ENCODE measurements at regions not wholly inside any gene's neighbourhood (a gene's known extent, or its start where the extent isn't known, plus 50 kb on each side); places are given as distances from the start of the nearest gene placed in this dataset.

DNA sequence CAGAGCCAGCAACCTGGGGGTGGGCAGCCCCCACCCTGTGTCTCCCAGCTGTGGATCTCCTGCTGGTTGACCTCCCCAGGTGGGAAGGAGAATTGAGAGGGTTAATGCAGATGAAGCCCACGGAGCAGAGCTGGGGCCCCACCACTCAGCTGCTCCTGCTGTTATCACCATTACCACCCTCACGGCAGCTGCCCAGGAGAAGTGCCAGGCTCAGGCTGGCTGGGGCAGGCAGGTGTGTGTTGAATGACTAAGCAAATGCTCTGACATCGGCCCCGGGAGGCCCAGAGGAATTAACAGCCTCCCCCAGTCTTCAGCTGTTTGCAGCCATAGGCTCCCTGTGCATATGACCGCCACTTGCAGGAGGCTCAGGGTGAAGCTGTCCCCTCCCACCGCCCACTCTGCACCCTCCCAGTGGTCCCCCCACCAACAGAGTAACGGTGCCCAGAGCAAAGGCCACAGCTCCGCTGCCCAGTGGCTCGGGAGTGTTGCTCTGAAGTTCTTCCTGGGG lies 133.8 kb downstream of the CPZ start:
- Histone ChIP-seq H3K36me3 (ENCODE audit: control insufficient read depth, insufficient read depth, low read length) (no peaks in the 10 kb centered on the region), H3K27me3 (ENCODE audit: control insufficient read depth, insufficient read depth, low read length) (no peaks in the 10 kb centered on the region), H3K4me3 (ENCODE audit: low read depth, low read length) (no peak overlapping the region)
- TF ChIP-seq, protein P1, sequence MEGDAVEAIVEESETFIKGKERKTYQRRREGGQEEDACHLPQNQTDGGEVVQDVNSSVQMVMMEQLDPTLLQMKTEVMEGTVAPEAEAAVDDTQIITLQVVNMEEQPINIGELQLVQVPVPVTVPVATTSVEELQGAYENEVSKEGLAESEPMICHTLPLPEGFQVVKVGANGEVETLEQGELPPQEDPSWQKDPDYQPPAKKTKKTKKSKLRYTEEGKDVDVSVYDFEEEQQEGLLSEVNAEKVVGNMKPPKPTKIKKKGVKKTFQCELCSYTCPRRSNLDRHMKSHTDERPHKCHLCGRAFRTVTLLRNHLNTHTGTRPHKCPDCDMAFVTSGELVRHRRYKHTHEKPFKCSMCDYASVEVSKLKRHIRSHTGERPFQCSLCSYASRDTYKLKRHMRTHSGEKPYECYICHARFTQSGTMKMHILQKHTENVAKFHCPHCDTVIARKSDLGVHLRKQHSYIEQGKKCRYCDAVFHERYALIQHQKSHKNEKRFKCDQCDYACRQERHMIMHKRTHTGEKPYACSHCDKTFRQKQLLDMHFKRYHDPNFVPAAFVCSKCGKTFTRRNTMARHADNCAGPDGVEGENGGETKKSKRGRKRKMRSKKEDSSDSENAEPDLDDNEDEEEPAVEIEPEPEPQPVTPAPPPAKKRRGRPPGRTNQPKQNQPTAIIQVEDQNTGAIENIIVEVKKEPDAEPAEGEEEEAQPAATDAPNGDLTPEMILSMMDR (IDR thresholded peaks at IDR 0.05; ENCODE audit: insufficient read depth, low read length, severe bottlenecking), result no peak
- no peak for DNase-seq (ENCODE audit: low read depth)
- no peak for FAIRE-seq

DNA sequence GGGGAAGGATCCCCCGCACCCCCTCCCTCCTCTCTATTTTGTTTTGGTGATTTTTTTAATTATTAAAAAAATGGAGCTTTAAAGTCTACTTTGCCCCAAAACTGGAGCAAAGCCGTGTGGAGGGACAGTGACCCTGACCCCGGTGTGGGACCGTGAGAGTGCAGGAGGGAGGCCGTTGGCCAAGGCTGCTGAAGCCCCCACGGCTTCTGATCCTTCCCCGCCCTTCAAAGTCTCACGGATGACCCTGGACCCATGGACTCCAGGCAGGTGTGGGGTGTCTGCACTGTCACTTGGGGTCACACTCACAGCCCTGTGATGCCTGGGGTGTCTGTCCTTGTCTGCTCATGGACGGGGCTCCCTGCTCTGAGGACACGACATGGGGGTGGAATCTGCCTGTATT lies 133.3 kb downstream of the CPZ start:
- TF ChIP-seq, protein P1 (IDR thresholded peaks at IDR 0.05; ENCODE audit: insufficient read depth, low read length, severe bottlenecking), result no peak
- DNase-seq (ENCODE audit: low read depth), result no peak
- H3K4me3 ChIP-seq (ENCODE audit: low read depth, low read length), result no peak overlapping the region
- no peaks in the 10 kb centered on the region for H3K27me3 ChIP-seq (ENCODE audit: control insufficient read depth, insufficient read depth, low read length)
- no peak for FAIRE-seq
- H3K36me3 ChIP-seq (ENCODE audit: control insufficient read depth, insufficient read depth, low read length), result no peaks in the 10 kb centered on the region

DNA sequence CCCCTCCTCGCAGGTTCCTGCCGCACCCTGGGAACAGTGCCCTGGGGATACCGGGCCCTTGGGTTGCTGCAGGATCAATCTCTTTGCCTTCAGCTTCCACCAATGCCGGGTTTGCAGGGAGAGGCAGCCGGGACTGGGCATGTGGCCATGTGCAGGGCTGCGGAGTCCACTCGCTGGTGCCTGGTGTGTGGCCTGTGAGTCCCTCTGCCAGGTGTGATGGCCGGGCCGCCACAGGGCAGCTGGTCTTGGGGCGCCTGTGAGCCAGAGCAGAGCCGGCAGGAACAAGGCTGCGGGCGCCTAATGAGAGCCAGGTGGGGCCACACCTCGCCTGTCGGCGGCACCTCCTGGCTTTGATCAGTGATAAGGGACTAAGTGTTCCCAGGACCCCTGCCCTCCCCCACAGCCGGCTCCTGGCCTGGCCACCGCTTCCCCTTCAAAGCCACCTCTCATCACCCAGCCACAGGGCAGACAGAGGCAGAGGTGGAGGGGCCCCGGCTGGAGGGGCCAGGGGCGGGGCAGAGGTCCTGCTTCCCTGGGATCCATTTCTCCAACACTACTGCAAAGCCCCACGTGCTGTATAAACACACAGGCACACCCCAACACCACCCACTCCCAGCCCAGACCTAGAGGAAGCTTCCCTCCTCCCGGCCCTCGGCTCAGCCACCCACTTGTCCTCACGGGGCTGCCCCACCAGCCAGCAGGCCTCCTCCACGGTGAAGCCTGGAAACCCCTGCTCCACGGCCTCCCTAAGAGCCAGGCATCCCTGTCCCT lies 132.7 kb downstream of the CPZ start:
- DNase-seq (ENCODE audit: low read depth), result no peak
- no peak overlapping the region for H3K4me3 ChIP-seq (ENCODE audit: low read depth, low read length)
- H3K36me3 ChIP-seq (ENCODE audit: control insufficient read depth, insufficient read depth, low read length), result no peaks in the 10 kb centered on the region
- TF ChIP-seq, protein P1 (IDR thresholded peaks at IDR 0.05; ENCODE audit: insufficient read depth, low read length, severe bottlenecking), result no peak
- FAIRE-seq, result no peak
- no peaks in the 10 kb centered on the region for H3K27me3 ChIP-seq (ENCODE audit: control insufficient read depth, insufficient read depth, low read length)

DNA sequence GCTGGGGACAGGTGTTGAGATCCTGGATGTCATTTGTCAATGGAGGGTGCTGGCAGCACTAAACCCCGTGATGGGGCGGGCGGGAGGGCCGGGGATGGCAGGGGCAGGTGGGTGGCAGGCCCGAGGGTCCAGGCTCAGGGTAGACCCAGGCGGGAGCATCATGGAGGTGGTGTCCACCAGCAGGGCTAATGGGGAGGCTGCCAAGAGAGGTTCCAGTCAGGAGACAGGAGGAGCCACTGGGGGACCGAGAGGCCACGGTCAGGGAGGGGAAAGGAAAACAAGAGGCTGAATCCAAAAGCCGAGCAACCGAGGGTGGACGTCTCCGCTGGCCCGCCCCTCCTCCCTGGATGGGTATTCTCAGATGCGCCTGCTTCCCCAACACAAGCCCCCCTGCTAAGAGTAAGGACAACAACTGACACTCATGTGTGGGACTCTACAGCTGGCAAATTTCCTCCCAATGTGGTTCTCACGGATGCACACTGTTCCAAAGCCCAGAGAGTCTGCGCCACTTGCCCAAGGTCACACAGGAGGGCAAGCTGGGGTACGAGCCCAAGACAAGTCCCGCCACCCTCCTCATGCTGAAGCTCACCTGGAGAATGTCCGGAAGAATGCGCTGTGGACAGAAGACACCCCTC lies 132.0 kb downstream of the CPZ start:
- Histone ChIP-seq H3K27me3 (ENCODE audit: control insufficient read depth, insufficient read depth, low read length) (no peaks in the 10 kb centered on the region), H3K4me3 (ENCODE audit: low read depth, low read length) (no peak overlapping the region), H3K36me3 (ENCODE audit: control insufficient read depth, insufficient read depth, low read length) (no peaks in the 10 kb centered on the region)
- DNase-seq (ENCODE audit: low read depth) (no peak), FAIRE-seq (no peak)
- TF ChIP-seq, protein P1 (IDR thresholded peaks at IDR 0.05; ENCODE audit: insufficient read depth, low read length, severe bottlenecking), result no peak

DNA sequence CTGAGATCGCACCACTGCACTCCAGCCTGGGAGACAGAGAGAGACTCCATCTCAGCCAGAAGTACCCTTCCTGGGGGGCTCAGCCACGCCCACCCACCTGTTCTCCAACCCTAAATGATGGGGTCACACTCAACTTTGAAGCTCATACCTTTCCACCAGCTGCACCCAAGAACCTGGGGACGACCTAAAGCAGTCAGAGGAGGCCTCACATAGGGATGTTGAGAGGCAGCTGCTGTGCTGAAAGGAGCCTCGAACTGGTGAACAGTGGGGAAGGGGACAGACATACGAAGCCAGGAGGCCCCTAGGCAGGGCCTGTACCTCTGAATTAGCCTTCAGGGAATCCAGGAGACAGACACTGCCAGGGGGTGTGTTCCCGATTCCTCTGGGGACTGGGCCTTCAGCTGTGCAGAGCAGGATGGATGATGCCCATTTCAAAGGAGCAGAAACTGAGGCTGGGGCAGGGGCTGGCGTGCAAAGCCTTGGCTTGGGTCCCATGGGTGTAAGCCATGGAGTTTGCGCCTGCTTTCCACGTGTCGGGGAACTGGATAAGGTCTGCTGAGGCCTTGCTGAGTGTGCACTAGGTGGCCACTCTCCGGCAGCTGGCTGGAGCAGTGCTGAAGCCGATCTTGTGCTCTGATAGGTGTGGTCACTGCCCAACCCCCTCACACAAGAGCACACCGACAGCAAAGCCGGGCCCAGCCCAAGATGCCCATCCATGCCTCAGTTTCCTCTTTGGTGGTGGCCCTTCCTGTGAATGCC lies 130.8 kb downstream of the CPZ start:
- no peak overlapping the region for H3K4me3 ChIP-seq (ENCODE audit: low read depth, low read length)
- no peak for FAIRE-seq
- TF ChIP-seq, protein P1 (IDR thresholded peaks at IDR 0.05; ENCODE audit: insufficient read depth, low read length, severe bottlenecking), result no peak
- no peaks in the 10 kb centered on the region for H3K36me3 ChIP-seq (ENCODE audit: control insufficient read depth, insufficient read depth, low read length)
- no peak for DNase-seq (ENCODE audit: low read depth)
- H3K27me3 ChIP-seq (ENCODE audit: control insufficient read depth, insufficient read depth, low read length), result no peaks in the 10 kb centered on the region
